GM12878 (cell line): ENCODE measurements at regions not wholly inside any gene's neighbourhood (a gene's known extent, or its start where the extent isn't known, plus 50 kb on each side); places are given as distances from the start of the nearest gene placed in this dataset.

Experiments
- ATAC-seq: fragments of 200-7000 bp; cut with Tn5 transposase; 3 replicates; pipeline ENCODE4 v1.9.1; 2020; ENCODE audit warnings: mild to moderate bottlenecking, moderate library complexity
- BruUV-seq: library from RNA; stranded (reverse); fragments of 400-500 nt; replicated peaks from 2 replicates; lab custom pipeline; 2021; lab: Mats Ljungman, UMichigan
- CTCF ChIA-PET: fragments of 300-600 bp; sonication (Branson Sonifier 250); formaldehyde crosslinking; extraction: SDS; loops from one replicate; lab custom pipeline; 2021; ENCODE audit warnings: inconsistent platforms; lab: Yijun Ruan, JAX
- POLR2A ChIA-PET: fragments of 350-600 bp; formaldehyde crosslinking; extraction: SDS; loops from one replicate; lab custom pipeline; 2021; ENCODE audit warnings: inconsistent platforms; lab: Charles Lee
- RAD21 ChIA-PET: fragments of 300-600 bp; sonication (Branson Sonifier 250); formaldehyde crosslinking; loops from one replicate; lab custom pipeline; 2023; ENCODE audit warnings: antibody characterized with exemption; ENCODE audit not compliant: unreplicated experiment; lab: Charles Lee
- SMC1A ChIA-PET: fragments of 300-600 bp; sonication (Branson Sonifier 250); formaldehyde crosslinking; loops from one replicate; lab custom pipeline; 2023; ENCODE audit not compliant: unreplicated experiment, uncharacterized antibody; lab: Charles Lee
- DNase-seq: peaks from one replicate; pipeline ENCODE4 v3.0.0-alpha.2; 2011; ENCODE audit warnings: low read depth, low spot score
- FAIRE-seq: peaks from 3 replicates; lab custom pipeline; 2011; peaks lifted over from hg19 to GRCh38; lab: Jason Lieb, UNC
- H2AFZ ChIP-seq: 2 replicates; pipeline ENCODE4 v1.6.0; 2011; ENCODE audit warnings: low read depth, low read length, control low read depth; ENCODE audit not compliant: control insufficient read depth
- H3K27ac ChIP-seq: 2 replicates; pipeline ENCODE4 v1.5.1; 2011; ENCODE audit warnings: control low read depth; ENCODE audit not compliant: control insufficient read depth, insufficient read depth
- H3K27me3 ChIP-seq, 2 experiments: replicated peaks in 1 of 2; 2 replicates each; pipeline versions ENCODE4 v1.6.0 to v1.6.1; 2011; ENCODE audit warnings: low read length in 1 of 2; ENCODE audit not compliant: control insufficient read depth in 2 of 2, insufficient read depth in 2 of 2
- H3K36me3 ChIP-seq, 2 experiments: 2 replicates each; pipeline ENCODE4 v1.5.1; 2011; ENCODE audit warnings: low read length in 1 of 2; ENCODE audit not compliant: control insufficient read depth in 2 of 2, insufficient read depth in 2 of 2
- H3K4me1 ChIP-seq: 2 replicates; pipeline ENCODE4 v1.6.1; 2011; ENCODE audit warnings: mild to moderate bottlenecking, low read length, moderate library complexity, mixed read lengths; ENCODE audit not compliant: control insufficient read depth, insufficient read depth
- H3K4me2 ChIP-seq: 2 replicates; pipeline ENCODE4 v1.6.0; 2011; ENCODE audit warnings: control low read depth; ENCODE audit not compliant: control insufficient read depth, insufficient read depth
- H3K4me3 ChIP-seq: fragments of 200-600 bp; sonication (generic); 2 replicates; pipeline ENCODE4 v1.5.1; 2016
- H3K79me2 ChIP-seq: 2 replicates; pipeline ENCODE4 v1.6.0; 2011; ENCODE audit warnings: low read length; ENCODE audit not compliant: control insufficient read depth, insufficient read depth
- H3K9ac ChIP-seq: 2 replicates; pipeline ENCODE4 v1.8.0; 2011; ENCODE audit warnings: low read length, control low read depth, mixed read lengths; ENCODE audit not compliant: control insufficient read depth, insufficient read depth
- H3K9me3 ChIP-seq: replicated peaks from 3 replicates; pipeline ENCODE4 v1.5.1; 2011; ENCODE audit warnings: mild to moderate bottlenecking, low read length; ENCODE audit not compliant: control insufficient read depth, insufficient read depth
- H4K20me1 ChIP-seq: 2 replicates; pipeline ENCODE4 v1.6.0; 2011; ENCODE audit not compliant: control insufficient read depth, insufficient read depth
- EGR1 ChIP-seq, 2 experiments: IDR thresholded peaks; 1 replicate in 1 of 2; 2 replicates in 1 of 2; pipeline ENCODE4 v1.6.1; 2011 to 2012; ENCODE audit warnings: low read depth in 2 of 2, low read length in 2 of 2, borderline replicate concordance in 1 of 2, mild to moderate bottlenecking in 1 of 2, moderate library complexity in 1 of 2
- MAX ChIP-seq: IDR thresholded peaks from 2 replicates; pipeline ENCODE4 v1.6.1; 2012; ENCODE audit warnings: low read depth, low read length, improper control_type of control experiment
- REST ChIP-seq: IDR thresholded peaks from 2 replicates; pipeline ENCODE4 v1.6.1; 2012; ENCODE audit warnings: mild to moderate bottlenecking, low read depth, low read length
- SIX5 ChIP-seq: IDR thresholded peaks from 2 replicates; pipeline ENCODE4 v1.6.1; 2011; ENCODE audit warnings: mild to moderate bottlenecking, low read depth, low read length, moderate library complexity; ENCODE audit not compliant: severe bottlenecking
- YBX1 ChIP-seq: fragments of 450-650 bp; IDR thresholded peaks from 2 replicates; pipeline ENCODE4 v1.6.1; 2016; ENCODE audit warnings: antibody characterized with exemption
- ZNF592 ChIP-seq: fragments of 450-650 bp; IDR thresholded peaks from 2 replicates; pipeline ENCODE4 v1.6.1; 2017; ENCODE audit warnings: mild to moderate bottlenecking, moderate library complexity
- WGBS: methylation state at CpG from one replicate; pipeline ENCODE4 v1.1.6; 2016; ENCODE audit warnings: low lambda C conversion rate; ENCODE audit not compliant: insufficient replicate concordance, insufficient coverage; ENCODE audit errors: missing lambda C conversion rate; 5-methylcytosine and 5-hydroxymethylcytosine counted together
- in situ Hi-C: fragments of 300-500 bp; cut with MboI; formaldehyde crosslinking; loops from 9 replicates; pipeline ENCODE4 v1.14.3; 2018; ENCODE audit warnings: mixed read lengths
- intact Hi-C: fragments of 100-400 bp; cut with micrococcal nuclease; formaldehyde crosslinking; loops from one replicate; pipeline ENCODE4 v1.14.2; 2022; ENCODE audit not compliant: unreplicated experiment

GRCh38 chr16:16956376-16956775, 514.4 kb downstream of the XYLT1 start:
- H2AFZ ChIP-seq: no peak overlapping the region
- intact Hi-C loops (no loop called here), in situ Hi-C loops (no loop called here)
- FAIRE-seq: no peak
- BruUV-seq: no TSS peak
- ChIA-PET POLR2A (no interaction called here), RAD21 (no interaction called here), CTCF (no interaction called here), SMC1A (no interaction called here)
- H3K36me3 ChIP-seq: no peaks in the 10 kb centered on the region
- no peaks in the 10 kb centered on the region; a peak in 1 of 4 replicates for H3K27me3 ChIP-seq
- TF ChIP-seq ZNF592: no peak
- no peak for TF ChIP-seq EGR1 (IDR thresholded peaks at IDR 0.05; ENCODE audit: borderline replicate concordance in 1 of 2, low read depth in 2 of 2, low read length in 2 of 2)
- TF ChIP-seq SIX5: no peak
- TF ChIP-seq REST: no peak
- no peak for TF ChIP-seq MAX
- TF ChIP-seq YBX1: no peak
- no peak for DNase-seq
- no peaks in the 10 kb centered on the region for H4K20me1 ChIP-seq
- no peak overlapping the region for H3K4me3 ChIP-seq
- WGBS: 0% methylated on average over 2 of the region's 2 CpGs
- no peaks in the 10 kb centered on the region for H3K79me2 ChIP-seq
- no peak overlapping the region for H3K27ac ChIP-seq
- ATAC-seq: no peak
- H3K4me2 ChIP-seq: no peak overlapping the region
- H3K9ac ChIP-seq: no peak overlapping the region
- no peaks in the 10 kb centered on the region for H3K9me3 ChIP-seq
- H3K4me1 ChIP-seq: no peaks in the 10 kb centered on the region
